Astrocyte of the spinal cord (primary cell): ENCODE measurements at regions not wholly inside any gene's neighbourhood (a gene's known extent, or its start where the extent isn't known, plus 50 kb on each side); places are given as distances from the start of the nearest gene placed in this dataset.

Source experiments
- DNase-seq: peaks from one replicate; pipeline ENCODE4 v3.0.0; 2011; ENCODE audit warnings: low read depth, low spot score
- H3K4me3 ChIP-seq: 2 replicates; pipeline ENCODE4 v1.5.1; 2011; ENCODE audit warnings: low read depth, mild to moderate bottlenecking, low read length, moderate library complexity
- in situ Hi-C: cut with HindIII; loops from 2 replicates; pipeline ENCODE4 v1.10.0; 2017; ENCODE audit warnings: low sequenced_read_pairs
- TF ChIP-seq, protein P1 (sequence below): IDR thresholded peaks from 2 replicates; pipeline ENCODE4 v1.5.1; 2012; ENCODE audit warnings: low read depth, mild to moderate bottlenecking, low read length, inconsistent platforms

GRCh38 chr10:53719658-53720057 is 947.1 kb upstream of the MBL2 start:
- no peak for DNase-seq
- in situ Hi-C loops, result no loop called here
- TF ChIP-seq, protein P1, sequence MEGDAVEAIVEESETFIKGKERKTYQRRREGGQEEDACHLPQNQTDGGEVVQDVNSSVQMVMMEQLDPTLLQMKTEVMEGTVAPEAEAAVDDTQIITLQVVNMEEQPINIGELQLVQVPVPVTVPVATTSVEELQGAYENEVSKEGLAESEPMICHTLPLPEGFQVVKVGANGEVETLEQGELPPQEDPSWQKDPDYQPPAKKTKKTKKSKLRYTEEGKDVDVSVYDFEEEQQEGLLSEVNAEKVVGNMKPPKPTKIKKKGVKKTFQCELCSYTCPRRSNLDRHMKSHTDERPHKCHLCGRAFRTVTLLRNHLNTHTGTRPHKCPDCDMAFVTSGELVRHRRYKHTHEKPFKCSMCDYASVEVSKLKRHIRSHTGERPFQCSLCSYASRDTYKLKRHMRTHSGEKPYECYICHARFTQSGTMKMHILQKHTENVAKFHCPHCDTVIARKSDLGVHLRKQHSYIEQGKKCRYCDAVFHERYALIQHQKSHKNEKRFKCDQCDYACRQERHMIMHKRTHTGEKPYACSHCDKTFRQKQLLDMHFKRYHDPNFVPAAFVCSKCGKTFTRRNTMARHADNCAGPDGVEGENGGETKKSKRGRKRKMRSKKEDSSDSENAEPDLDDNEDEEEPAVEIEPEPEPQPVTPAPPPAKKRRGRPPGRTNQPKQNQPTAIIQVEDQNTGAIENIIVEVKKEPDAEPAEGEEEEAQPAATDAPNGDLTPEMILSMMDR, result no peak
- no peak overlapping the region for H3K4me3 ChIP-seq

DNA sequence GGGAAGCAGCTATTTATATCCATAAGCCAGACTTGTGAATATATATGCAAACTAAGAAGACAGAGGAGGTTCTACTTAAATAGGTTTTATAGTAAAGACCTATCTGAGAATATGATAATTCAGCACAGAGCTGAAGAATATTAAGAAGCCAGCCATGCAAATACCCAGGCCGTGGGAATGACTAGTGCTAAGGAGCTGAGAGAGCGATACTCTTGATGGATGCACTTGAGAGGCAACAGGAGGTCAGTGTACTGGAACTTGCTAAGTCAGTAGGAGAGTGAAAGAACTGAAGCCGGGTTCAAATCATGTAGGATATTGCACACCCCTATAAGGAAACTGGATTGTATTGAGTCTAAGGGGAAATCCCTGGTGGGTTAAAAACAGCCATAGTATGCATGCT is 943.6 kb upstream of the MBL2 start:
- in situ Hi-C loops, result no loop called here
- no peak for DNase-seq
- TF ChIP-seq, protein P1, result no peak
- H3K4me3 ChIP-seq, result no peak overlapping the region

DNA sequence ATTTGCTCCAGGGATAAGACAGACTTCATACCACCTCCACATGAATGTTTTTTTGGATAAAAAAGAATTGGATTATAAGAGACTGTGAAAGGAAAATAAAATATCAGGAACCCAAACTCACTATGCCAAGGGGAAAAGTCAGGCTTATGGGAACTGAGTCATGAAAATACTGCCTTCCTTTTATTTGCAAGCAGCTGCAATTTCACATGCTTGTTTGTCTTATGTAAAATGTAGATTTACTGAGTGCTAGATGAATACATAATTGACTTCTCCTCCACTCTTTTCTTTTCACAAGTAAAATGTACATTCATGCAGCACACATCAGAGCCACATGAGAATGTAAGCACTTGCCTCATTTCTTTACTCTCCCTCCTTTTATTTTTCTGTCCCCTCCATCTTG is 940.8 kb upstream of the MBL2 start:
- in situ Hi-C loops, result no loop called here
- TF ChIP-seq, protein P1, result no peak
- H3K4me3 ChIP-seq, result no peak overlapping the region
- no peak for DNase-seq

DNA sequence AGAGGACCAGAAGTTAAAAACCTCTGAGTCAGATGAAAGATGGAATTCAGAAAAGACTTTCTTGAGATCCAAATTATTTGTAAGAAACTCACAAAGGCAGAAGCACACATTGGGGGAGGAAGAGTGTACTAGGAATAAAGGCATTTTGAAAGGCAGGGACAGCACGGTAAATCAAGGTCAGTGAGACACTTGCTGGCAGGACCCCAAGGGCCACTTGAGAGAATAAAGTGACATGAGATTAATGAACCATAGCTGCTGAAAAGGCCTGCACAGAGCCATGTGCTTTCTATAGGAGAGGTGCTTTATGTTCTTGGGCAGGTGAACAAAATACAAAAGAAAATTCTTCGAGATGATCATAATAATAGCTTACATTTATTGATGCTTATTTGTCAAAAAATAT is 929.9 kb upstream of the MBL2 start:
- TF ChIP-seq, protein P1, result no peak
- DNase-seq, result no peak
- in situ Hi-C loops, result no loop called here
- H3K4me3 ChIP-seq, result no peak overlapping the region

DNA sequence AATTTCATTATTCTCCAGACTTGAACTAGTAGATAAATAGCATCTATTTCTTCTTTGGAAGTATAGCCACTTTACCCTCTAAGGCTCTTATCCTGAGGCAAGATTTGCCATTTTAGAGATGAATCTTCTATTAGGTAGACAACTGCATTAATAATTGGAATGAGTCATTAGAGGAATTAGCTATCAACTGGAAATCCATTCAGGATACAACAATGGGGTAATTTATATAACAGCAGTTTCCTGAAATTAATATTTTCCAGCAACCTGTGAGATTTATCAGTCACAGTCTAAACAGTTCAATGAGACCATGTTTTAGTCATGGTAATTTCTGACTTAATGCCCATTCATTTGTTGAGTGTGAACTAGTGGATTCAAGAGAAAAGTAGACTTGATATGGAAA is 928.6 kb upstream of the MBL2 start:
- H3K4me3 ChIP-seq, result no peak overlapping the region
- in situ Hi-C loops, result no loop called here
- TF ChIP-seq, protein P1, result no peak

GRCh38 chr10:53700278-53700677 is 927.7 kb upstream of the MBL2 start:
- TF ChIP-seq, protein P1, result no peak
- in situ Hi-C loops, result no loop called here
- H3K4me3 ChIP-seq, result no peak overlapping the region
- DNase-seq, result no peak

More for the DNA sequence above, 928.6 kb upstream of the MBL2 start:
- no peak for DNase-seq

- no peak for DNase-seq
- TF ChIP-seq, protein P1, result no peak
- in situ Hi-C loops, result no loop called here
- no peak overlapping the region for H3K4me3 ChIP-seq
These were observed 927.1 kb upstream of the MBL2 start for GRCh38 chr10:53699684-53700083.
